ENCODE measurements at regions not wholly inside any gene's neighbourhood (a gene's known extent, or its start where the extent isn't known, plus 50 kb on each side); places are given as distances from the start of the nearest gene placed in this dataset.
"Not testable (repeated sequence)": the region's sequence is repeated elsewhere in the genome, so short reads cannot be mapped to it uniquely, and the experiment has no call there.

DNA sequence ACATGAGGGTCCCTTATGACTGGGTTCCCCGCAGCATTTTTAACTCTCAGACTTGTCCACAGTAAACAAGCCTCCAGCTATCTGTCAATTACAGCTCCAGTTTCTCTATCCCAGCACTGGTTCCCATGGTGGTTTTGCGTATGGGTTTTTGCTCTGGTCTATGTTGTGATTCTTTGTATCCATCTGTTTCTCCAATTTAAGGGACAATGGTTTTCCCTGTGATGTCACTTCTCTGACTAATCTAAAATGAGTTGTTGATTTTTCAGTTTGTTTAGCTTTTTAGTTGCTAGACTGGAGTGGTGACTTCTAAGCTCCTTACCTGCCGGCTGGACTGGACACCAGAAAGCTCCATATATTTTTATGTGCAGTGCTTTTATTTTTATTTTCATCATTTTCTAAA is 303.7 kb downstream of the INHBA start:
- H3K27ac ChIP-seq (ENCODE audit: low read depth, low read length): no peak overlapping the region
- no peaks in the 10 kb centered on the region for H3K9me3 ChIP-seq (ENCODE audit: control insufficient read depth, insufficient read depth, low read depth, low read length)
- no peak overlapping the region for H3K4me3 ChIP-seq (ENCODE audit: low read depth, low read length)
- H3K36me3 ChIP-seq (ENCODE audit: control insufficient read depth, insufficient read depth, low read length): no peaks in the 10 kb centered on the region
- no peak overlapping the region for H3K9ac ChIP-seq (ENCODE audit: low read length)
- no peaks in the 10 kb centered on the region for H3K27me3 ChIP-seq (ENCODE audit: control insufficient read depth, insufficient read depth, low read length)
- peaks cover 7% of the 10 kb centered on the region for H3K4me1 ChIP-seq (ENCODE audit: control insufficient read depth, insufficient read depth, low read length)

DNA sequence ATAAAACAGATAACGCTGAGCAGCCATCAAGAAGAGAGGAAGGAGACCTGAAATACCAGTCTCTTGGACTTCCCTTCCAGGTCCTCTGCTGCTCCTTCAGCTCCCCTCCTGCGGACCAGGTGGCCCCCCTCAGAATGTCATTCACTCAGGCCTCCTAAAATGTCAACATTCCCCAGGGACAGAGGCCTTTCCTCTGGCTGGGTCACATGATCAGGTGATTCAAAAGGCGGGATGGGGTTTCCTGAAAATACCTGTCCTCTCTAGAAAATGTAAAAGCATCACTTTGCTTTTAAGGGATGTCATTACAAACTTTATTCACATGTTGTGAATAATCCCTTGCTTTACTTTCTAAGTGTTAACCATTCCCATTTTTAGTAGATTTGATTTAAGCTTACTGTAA is 311.1 kb downstream of the INHBA start:
- Histone ChIP-seq H3K9me3 (ENCODE audit: control insufficient read depth, insufficient read depth, low read depth, low read length) (no peaks in the 10 kb centered on the region), H3K27ac (ENCODE audit: low read depth, low read length) (no peak overlapping the region), H3K4me1 (ENCODE audit: control insufficient read depth, insufficient read depth, low read length) (no peaks in the 10 kb centered on the region), H3K27me3 (ENCODE audit: control insufficient read depth, insufficient read depth, low read length) (no peaks in the 10 kb centered on the region), H3K4me3 (ENCODE audit: low read depth, low read length) (no peak overlapping the region), H3K36me3 (ENCODE audit: control insufficient read depth, insufficient read depth, low read length) (no peaks in the 10 kb centered on the region), H3K9ac (ENCODE audit: low read length) (no peak overlapping the region)

DNA sequence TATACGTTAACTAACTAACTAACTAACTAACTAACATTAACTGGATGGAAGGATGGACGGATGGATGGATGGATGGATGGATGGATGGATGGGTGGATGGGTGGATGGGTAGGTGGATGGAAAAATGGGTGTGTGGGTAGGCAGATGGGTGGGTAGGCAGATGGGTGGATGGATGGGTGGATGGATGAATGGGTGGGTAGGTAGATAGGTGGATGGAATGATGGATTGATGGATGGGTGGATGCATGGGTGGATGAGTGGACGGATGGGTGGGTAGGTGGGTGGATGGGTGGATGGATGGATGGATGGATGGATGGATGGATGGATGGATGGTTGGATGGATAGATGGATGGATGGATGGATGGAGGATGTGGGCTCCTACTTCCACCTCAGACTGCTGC is 314.0 kb downstream of the INHBA start:
- not testable (repeated sequence) for H3K27me3 ChIP-seq (ENCODE audit: control insufficient read depth, insufficient read depth, low read length); H3K27ac ChIP-seq (ENCODE audit: low read depth, low read length); H3K9me3 ChIP-seq (ENCODE audit: control insufficient read depth, insufficient read depth, low read depth, low read length); H3K36me3 ChIP-seq (ENCODE audit: control insufficient read depth, insufficient read depth, low read length); H3K4me1 ChIP-seq (ENCODE audit: control insufficient read depth, insufficient read depth, low read length); H3K4me3 ChIP-seq (ENCODE audit: low read depth, low read length); H3K9ac ChIP-seq (ENCODE audit: low read length)

DNA sequence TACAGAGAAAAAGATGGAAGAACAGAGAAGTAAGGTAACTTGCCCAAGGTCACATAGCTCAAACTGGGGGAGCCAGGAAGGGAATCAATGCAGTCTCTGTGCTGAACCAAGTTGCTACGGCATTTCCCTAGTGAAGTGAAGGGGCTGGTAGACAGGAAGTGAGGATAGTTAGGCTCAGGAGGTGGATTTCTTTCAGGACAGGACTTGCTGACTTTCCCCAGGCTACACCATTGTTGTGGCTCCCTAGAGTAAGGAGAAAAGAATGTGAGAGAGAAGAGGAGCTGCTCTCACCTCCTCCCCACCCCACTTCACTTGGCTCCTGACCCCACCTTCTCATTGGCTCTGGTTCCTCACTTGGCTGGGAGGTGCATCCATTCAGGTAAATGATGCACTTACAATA is 316.9 kb downstream of the INHBA start:
- no peak overlapping the region for H3K9ac ChIP-seq (ENCODE audit: low read length)
- H3K9me3 ChIP-seq (ENCODE audit: control insufficient read depth, insufficient read depth, low read depth, low read length): no peaks in the 10 kb centered on the region
- no peaks in the 10 kb centered on the region for H3K36me3 ChIP-seq (ENCODE audit: control insufficient read depth, insufficient read depth, low read length)
- H3K27ac ChIP-seq (ENCODE audit: low read depth, low read length): no peak overlapping the region
- no peaks in the 10 kb centered on the region for H3K27me3 ChIP-seq (ENCODE audit: control insufficient read depth, insufficient read depth, low read length)
- peaks cover 4% of the 10 kb centered on the region; the same call in 1 of the 2 replicates for H3K4me1 ChIP-seq (ENCODE audit: control insufficient read depth, insufficient read depth, low read length)
- no peak overlapping the region for H3K4me3 ChIP-seq (ENCODE audit: low read depth, low read length)

DNA sequence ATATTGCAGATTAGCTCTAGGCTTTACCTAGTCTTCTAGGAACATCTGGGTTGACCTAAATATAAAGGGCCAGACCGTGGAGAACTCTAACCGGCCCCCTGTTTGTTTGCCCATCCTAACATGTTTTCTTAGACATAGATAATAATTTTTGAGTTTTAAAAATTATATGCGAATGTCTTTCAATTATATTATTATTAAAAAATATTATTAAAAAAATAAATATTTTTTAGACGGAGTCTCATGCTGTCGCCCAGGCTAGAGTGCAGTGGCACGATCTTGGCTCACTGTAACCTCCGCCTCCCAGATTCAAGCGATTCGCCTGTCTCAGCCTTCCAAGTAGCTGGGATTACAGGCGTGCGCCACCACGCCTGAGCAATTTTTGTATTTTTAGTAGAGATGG is 318.5 kb downstream of the INHBA start:
- Histone ChIP-seq H3K9me3 (ENCODE audit: control insufficient read depth, insufficient read depth, low read depth, low read length) (no peaks in the 10 kb centered on the region), H3K9ac (ENCODE audit: low read length) (no peak overlapping the region), H3K4me1 (ENCODE audit: control insufficient read depth, insufficient read depth, low read length) (peaks cover 4% of the 10 kb centered on the region; the same call in 1 of the 2 replicates), H3K27me3 (ENCODE audit: control insufficient read depth, insufficient read depth, low read length) (no peaks in the 10 kb centered on the region), H3K36me3 (ENCODE audit: control insufficient read depth, insufficient read depth, low read length) (no peaks in the 10 kb centered on the region), H3K27ac (ENCODE audit: low read depth, low read length) (no peak overlapping the region), H3K4me3 (ENCODE audit: low read depth, low read length) (no peak overlapping the region)

DNA sequence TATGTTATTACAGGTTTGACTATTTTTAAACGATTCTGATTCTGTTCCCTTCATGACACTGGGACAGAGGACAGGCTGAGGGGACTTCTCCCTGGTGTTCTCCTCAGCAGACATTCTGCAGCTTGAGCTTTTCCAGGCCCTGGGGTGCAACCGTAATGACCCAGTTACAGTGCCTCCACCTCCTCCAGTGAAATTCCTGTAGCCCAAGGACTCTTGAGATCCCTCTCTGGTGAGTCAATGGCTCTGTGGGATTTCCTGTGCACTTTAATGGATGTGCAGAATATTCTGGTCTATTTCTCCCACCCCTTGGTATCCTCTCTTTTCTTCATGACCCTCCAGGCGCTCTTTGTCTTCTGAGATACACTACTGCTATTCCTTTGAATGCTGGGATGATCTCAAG is 319.3 kb downstream of the INHBA start:
- no peaks in the 10 kb centered on the region for H3K36me3 ChIP-seq (ENCODE audit: control insufficient read depth, insufficient read depth, low read length)
- no peak overlapping the region for H3K9ac ChIP-seq (ENCODE audit: low read length)
- no peaks in the 10 kb centered on the region for H3K27me3 ChIP-seq (ENCODE audit: control insufficient read depth, insufficient read depth, low read length)
- H3K27ac ChIP-seq (ENCODE audit: low read depth, low read length): no peak overlapping the region
- no peaks in the 10 kb centered on the region for H3K9me3 ChIP-seq (ENCODE audit: control insufficient read depth, insufficient read depth, low read depth, low read length)
- H3K4me1 ChIP-seq (ENCODE audit: control insufficient read depth, insufficient read depth, low read length): peaks cover 4% of the 10 kb centered on the region; the same call in 1 of the 2 replicates
- H3K4me3 ChIP-seq (ENCODE audit: low read depth, low read length): no peak overlapping the region

DNA sequence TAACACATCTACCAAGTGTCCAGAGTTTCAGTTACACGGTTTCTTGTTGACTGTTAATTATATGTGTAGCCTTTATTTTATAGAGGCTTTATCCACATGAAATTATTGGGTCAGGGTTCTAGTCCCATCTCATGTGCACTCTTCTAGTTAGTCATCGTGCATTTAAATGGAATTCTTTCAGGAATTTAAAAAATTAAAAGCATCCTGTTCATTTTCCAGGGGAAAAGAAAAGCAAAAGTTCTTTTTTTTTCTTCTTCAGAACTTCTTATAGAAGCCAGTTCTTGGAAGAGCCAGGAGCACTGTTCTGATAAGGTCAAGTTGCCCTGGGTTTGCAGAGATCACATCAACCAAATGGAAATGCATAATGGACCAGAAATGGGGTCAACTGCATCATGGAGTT is 324.7 kb downstream of the INHBA start:
- Histone ChIP-seq H3K9ac (ENCODE audit: low read length) (no peak overlapping the region), H3K4me3 (ENCODE audit: low read depth, low read length) (no peak overlapping the region), H3K27ac (ENCODE audit: low read depth, low read length) (no peak overlapping the region), H3K36me3 (ENCODE audit: control insufficient read depth, insufficient read depth, low read length) (no peaks in the 10 kb centered on the region), H3K27me3 (ENCODE audit: control insufficient read depth, insufficient read depth, low read length) (no peaks in the 10 kb centered on the region), H3K9me3 (ENCODE audit: control insufficient read depth, insufficient read depth, low read depth, low read length) (no peaks in the 10 kb centered on the region), H3K4me1 (ENCODE audit: control insufficient read depth, insufficient read depth, low read length) (no peaks in the 10 kb centered on the region)

DNA sequence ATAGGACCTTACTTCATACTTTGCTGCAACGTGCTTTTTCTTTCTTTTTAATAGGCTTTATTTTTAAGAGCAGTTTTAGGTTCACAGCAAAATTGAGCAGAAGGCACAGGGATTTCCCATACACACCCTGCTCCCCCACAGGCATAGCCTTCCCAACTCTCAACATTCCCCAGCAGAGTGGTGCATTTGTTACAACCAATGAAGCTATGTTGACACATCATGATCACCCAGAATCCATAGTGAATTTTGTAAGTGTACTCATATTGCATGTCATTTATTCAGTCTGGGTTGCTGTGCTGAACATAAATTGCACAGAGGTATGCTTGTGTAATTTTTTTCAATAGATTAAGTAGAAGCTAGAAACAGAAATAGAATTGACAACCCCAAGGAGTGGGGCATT is 327.3 kb downstream of the INHBA start:
- Histone ChIP-seq H3K36me3 (ENCODE audit: control insufficient read depth, insufficient read depth, low read length) (no peaks in the 10 kb centered on the region), H3K4me3 (ENCODE audit: low read depth, low read length) (no peak overlapping the region), H3K4me1 (ENCODE audit: control insufficient read depth, insufficient read depth, low read length) (no peaks in the 10 kb centered on the region), H3K9ac (ENCODE audit: low read length) (no peak overlapping the region), H3K27ac (ENCODE audit: low read depth, low read length) (no peak overlapping the region), H3K9me3 (ENCODE audit: control insufficient read depth, insufficient read depth, low read depth, low read length) (no peaks in the 10 kb centered on the region), H3K27me3 (ENCODE audit: control insufficient read depth, insufficient read depth, low read length) (no peaks in the 10 kb centered on the region)

DNA sequence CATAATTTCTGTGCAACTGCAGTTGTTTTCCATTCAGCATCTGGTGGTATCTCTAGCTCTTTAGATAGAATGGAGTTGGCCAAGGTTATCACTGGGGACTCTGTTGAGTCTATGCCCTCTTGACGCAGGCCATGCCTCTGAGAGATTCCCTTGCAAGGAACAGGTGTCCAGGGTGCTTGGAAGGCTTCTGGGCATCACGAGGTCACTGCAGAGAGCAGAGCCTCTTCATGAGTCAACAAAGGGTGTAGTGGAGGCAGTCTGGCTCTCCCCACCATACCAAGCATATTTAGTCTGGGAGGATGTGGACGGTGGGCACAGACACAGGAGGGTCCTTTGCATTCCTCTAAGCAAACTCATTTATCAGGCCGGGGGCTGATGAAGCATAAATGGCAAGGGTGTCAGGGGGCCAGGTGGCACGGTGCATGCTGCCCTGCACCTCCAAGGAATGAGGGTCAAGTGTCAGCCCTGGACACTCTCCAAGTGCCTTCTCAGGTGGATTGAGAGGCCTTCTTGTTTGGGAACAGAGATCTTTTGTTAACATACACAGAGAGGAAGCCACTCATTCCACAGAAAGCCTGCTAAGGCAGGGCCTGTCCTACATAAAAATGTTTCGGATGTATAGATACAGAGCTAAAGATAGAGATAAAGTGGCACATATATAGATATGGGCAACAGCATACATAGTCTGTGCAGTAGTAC is 328.6 kb downstream of the INHBA start:
- no peaks in the 10 kb centered on the region for H3K4me1 ChIP-seq (ENCODE audit: control insufficient read depth, insufficient read depth, low read length)
- no peaks in the 10 kb centered on the region for H3K9me3 ChIP-seq (ENCODE audit: control insufficient read depth, insufficient read depth, low read depth, low read length)
- no peak overlapping the region for H3K9ac ChIP-seq (ENCODE audit: low read length)
- no peak overlapping the region for H3K27ac ChIP-seq (ENCODE audit: low read depth, low read length)
- H3K27me3 ChIP-seq (ENCODE audit: control insufficient read depth, insufficient read depth, low read length): no peaks in the 10 kb centered on the region
- no peak overlapping the region for H3K4me3 ChIP-seq (ENCODE audit: low read depth, low read length)
- H3K36me3 ChIP-seq (ENCODE audit: control insufficient read depth, insufficient read depth, low read length): no peaks in the 10 kb centered on the region

DNA sequence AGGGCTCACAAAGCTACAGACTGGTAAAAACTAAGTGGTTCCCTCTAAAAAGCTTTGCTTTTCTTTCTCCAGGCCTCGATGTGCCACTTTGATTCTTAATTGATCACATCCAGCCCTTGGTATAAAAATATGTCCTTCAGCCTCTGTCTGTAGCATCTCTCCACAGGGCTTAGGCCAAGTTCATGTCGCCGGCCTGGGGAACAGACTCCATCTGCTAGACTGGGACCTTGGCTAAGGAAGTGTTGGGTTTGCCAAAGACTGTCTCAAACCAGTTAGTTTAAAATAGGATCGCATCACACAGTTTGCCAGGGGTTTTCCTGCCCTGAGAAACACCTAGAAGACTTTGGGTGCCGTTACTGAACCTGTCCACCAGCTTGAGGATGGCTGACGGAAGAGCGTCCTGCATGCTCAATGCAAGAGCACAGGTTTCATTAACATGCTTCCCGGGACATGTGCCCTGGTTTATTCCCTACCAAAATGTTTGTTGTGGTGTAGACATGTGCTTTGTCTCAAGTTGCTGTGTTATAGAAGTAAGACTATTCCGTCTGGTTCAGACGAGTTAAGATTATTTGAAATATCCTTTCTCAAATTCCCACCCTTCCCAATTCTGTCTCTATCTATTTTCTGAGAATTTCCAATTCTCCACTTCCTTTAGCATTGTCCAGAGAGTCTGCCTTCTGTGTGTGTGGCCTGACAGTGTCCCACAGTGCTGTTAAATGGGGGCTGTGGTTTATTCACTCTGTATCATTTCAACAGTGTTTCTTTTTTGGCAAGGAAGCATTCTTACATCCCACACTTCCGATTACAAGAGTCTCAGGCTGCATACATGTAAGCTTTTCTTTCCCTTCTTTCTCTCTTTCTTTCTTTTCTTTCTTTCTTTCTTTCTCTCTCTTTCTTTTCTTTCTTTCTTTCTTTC is 334.7 kb downstream of the INHBA start:
- Histone ChIP-seq H3K27ac (ENCODE audit: low read depth, low read length) (no peak overlapping the region), H3K9me3 (ENCODE audit: control insufficient read depth, insufficient read depth, low read depth, low read length) (no peaks in the 10 kb centered on the region), H3K36me3 (ENCODE audit: control insufficient read depth, insufficient read depth, low read length) (no peaks in the 10 kb centered on the region), H3K4me1 (ENCODE audit: control insufficient read depth, insufficient read depth, low read length) (no peaks in the 10 kb centered on the region), H3K27me3 (ENCODE audit: control insufficient read depth, insufficient read depth, low read length) (no peaks in the 10 kb centered on the region), H3K9ac (ENCODE audit: low read length) (no peak overlapping the region), H3K4me3 (ENCODE audit: low read depth, low read length) (no peak overlapping the region)

DNA sequence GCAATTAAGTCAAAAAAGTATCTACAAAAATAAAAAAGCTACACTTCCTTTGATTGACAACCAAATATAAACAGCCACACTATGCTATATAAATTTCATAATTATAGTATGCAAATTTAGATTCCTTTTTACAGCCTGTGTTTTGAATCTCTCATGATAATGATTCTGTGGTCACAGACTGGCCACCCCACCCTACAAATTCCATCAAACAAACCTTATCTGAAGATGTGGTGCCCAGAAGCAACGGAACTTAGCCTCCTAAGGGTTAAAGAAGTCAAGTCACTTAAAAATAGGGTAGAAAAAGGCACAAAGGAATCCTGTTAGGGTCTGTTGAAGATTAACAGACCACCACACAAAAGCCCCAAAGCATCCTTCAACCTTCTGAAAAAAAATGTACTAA is 351.8 kb downstream of the INHBA start:
- no peaks in the 10 kb centered on the region for H3K27me3 ChIP-seq (ENCODE audit: control insufficient read depth, insufficient read depth, low read length)

More for the DNA sequence above, 351.8 kb downstream of the INHBA start:
- Histone ChIP-seq H3K36me3 (ENCODE audit: control insufficient read depth, insufficient read depth, low read length) (no peaks in the 10 kb centered on the region), H3K4me1 (ENCODE audit: control insufficient read depth, insufficient read depth, low read length) (no peaks in the 10 kb centered on the region), H3K9ac (ENCODE audit: low read length) (no peak overlapping the region), H3K9me3 (ENCODE audit: control insufficient read depth, insufficient read depth, low read depth, low read length) (peaks cover 6% of the 10 kb centered on the region; the same call in 1 of the 2 replicates), H3K27ac (ENCODE audit: low read depth, low read length) (no peak overlapping the region), H3K4me3 (ENCODE audit: low read depth, low read length) (no peak overlapping the region)
